T-helper 2 cell treated with Interferon-gamma antibody and Interleukin-4, amounts not matched to agents 5 μg/mL and 100 μg/mL, for 36 hours (primary cell): ENCODE measurements at regions not wholly inside any gene's neighbourhood (a gene's known extent, or its start where the extent isn't known, plus 50 kb on each side); places are given as distances from the start of the nearest gene placed in this dataset.

Experiments used
- DNase-seq: peaks from one replicate; pipeline ENCODE4 v3.0.0; 2021; ENCODE audit warnings: low spot score
- H3K27ac Mint-ChIP-seq: one replicate; pipeline ENCODE4 v1.8.0; 2021; ENCODE audit warnings: mild to moderate bottlenecking, mixed read lengths
- H3K27me3 Mint-ChIP-seq: one replicate; pipeline ENCODE4 v1.8.0; 2021; ENCODE audit warnings: low read depth, mixed read lengths
- H3K36me3 Mint-ChIP-seq: one replicate; pipeline ENCODE4 v1.8.0; 2021; ENCODE audit warnings: low read depth, mixed read lengths
- H3K4me1 Mint-ChIP-seq: one replicate; pipeline ENCODE4 v1.8.0; 2021; ENCODE audit warnings: low read depth, mixed read lengths
- H3K4me3 Mint-ChIP-seq: one replicate; pipeline ENCODE4 v1.8.0; 2022; ENCODE audit warnings: mild to moderate bottlenecking, moderate library complexity, mixed read lengths
- H3K9me3 Mint-ChIP-seq: one replicate; pipeline ENCODE4 v1.8.0; 2021; ENCODE audit warnings: mixed read lengths

- peaks cover 5% of the 10 kb centered on the region for H3K27me3 Mint-ChIP-seq
- no peaks in the 10 kb centered on the region for H3K4me1 Mint-ChIP-seq
- no peak for DNase-seq
- H3K9me3 Mint-ChIP-seq = no peaks in the 10 kb centered on the region
- no peak overlapping the region for H3K4me3 Mint-ChIP-seq
- no peak overlapping the region for H3K27ac Mint-ChIP-seq
- H3K36me3 Mint-ChIP-seq = no peaks in the 10 kb centered on the region
These were observed 262.1 kb downstream of the XXYLT1 start for GRCh38 chr3:195008816-195009215.

GRCh38 chr3:195009616-195010015 lies 261.3 kb downstream of the XXYLT1 start:
- H3K27ac Mint-ChIP-seq = no peak overlapping the region

GRCh38 chr3:195010551-195011100 lies 260.3 kb downstream of the XXYLT1 start:
- Mint-ChIP-seq H3K9me3 (no peaks in the 10 kb centered on the region), H3K27me3 (peaks cover 3% of the 10 kb centered on the region), H3K36me3 (no peaks in the 10 kb centered on the region), H3K4me3 (no peak overlapping the region), H3K4me1 (peaks cover 4% of the 10 kb centered on the region), H3K27ac (no peak overlapping the region)
- DNase-seq = no peak

More at GRCh38 chr3:195009616-195010015, 261.3 kb downstream of the XXYLT1 start:
- Mint-ChIP-seq H3K27me3 (peaks cover 3% of the 10 kb centered on the region), H3K9me3 (no peaks in the 10 kb centered on the region), H3K36me3 (no peaks in the 10 kb centered on the region), H3K4me3 (no peak overlapping the region), H3K4me1 (no peaks in the 10 kb centered on the region)
- DNase-seq = no peak

- Mint-ChIP-seq H3K4me3 (no peak overlapping the region), H3K27ac (no peak overlapping the region), H3K9me3 (no peaks in the 10 kb centered on the region), H3K27me3 (peaks cover 7% of the 10 kb centered on the region), H3K4me1 (peaks cover 4% of the 10 kb centered on the region), H3K36me3 (no peaks in the 10 kb centered on the region)
- DNase-seq = no peak
These were observed 259.6 kb downstream of the XXYLT1 start for GRCh38 chr3:195011231-195011834.

- no peak for DNase-seq
These were observed 258.9 kb downstream of the XXYLT1 start for GRCh38 chr3:195012100-195012499.

GRCh38 chr3:195012571-195012970 lies 258.4 kb downstream of the XXYLT1 start:
- Mint-ChIP-seq H3K27me3 (peaks cover 12% of the 10 kb centered on the region), H3K9me3 (no peaks in the 10 kb centered on the region), H3K27ac (no peak overlapping the region), H3K4me1 (peaks cover 4% of the 10 kb centered on the region), H3K4me3 (no peak overlapping the region), H3K36me3 (no peaks in the 10 kb centered on the region)
- DNase-seq = no peak

More at GRCh38 chr3:195012100-195012499, 258.9 kb downstream of the XXYLT1 start:
- peaks cover 4% of the 10 kb centered on the region for H3K4me1 Mint-ChIP-seq
- H3K27ac Mint-ChIP-seq = no peak overlapping the region
- H3K27me3 Mint-ChIP-seq = peaks cover 7% of the 10 kb centered on the region
- H3K4me3 Mint-ChIP-seq = no peak overlapping the region
- no peaks in the 10 kb centered on the region for H3K9me3 Mint-ChIP-seq
- H3K36me3 Mint-ChIP-seq = no peaks in the 10 kb centered on the region

- H3K27ac Mint-ChIP-seq = no peak overlapping the region
- peaks cover 16% of the 10 kb centered on the region for H3K27me3 Mint-ChIP-seq
- DNase-seq = no peak
- no peak overlapping the region for H3K4me3 Mint-ChIP-seq
- peaks cover 4% of the 10 kb centered on the region for H3K4me1 Mint-ChIP-seq
- H3K36me3 Mint-ChIP-seq = no peaks in the 10 kb centered on the region
- no peaks in the 10 kb centered on the region for H3K9me3 Mint-ChIP-seq
These were observed 257.3 kb downstream of the XXYLT1 start for GRCh38 chr3:195013411-195014361.

GRCh38 chr3:195015021-195015420 lies 255.9 kb downstream of the XXYLT1 start:
- H3K36me3 Mint-ChIP-seq = no peaks in the 10 kb centered on the region
- DNase-seq = no peak
- H3K27ac Mint-ChIP-seq = no peak overlapping the region
- no peaks in the 10 kb centered on the region for H3K9me3 Mint-ChIP-seq
- H3K4me1 Mint-ChIP-seq = peaks cover 4% of the 10 kb centered on the region
- H3K4me3 Mint-ChIP-seq = no peak overlapping the region
- H3K27me3 Mint-ChIP-seq = peaks cover 21% of the 10 kb centered on the region

- DNase-seq = no peak
- Mint-ChIP-seq H3K27me3 (peaks cover 24% of the 10 kb centered on the region), H3K4me3 (no peak overlapping the region)
These were observed 253.8 kb downstream of the XXYLT1 start for GRCh38 chr3:195017151-195017550.

More at GRCh38 chr3:195017151-195017550, 253.8 kb downstream of the XXYLT1 start:
- no peaks in the 10 kb centered on the region for H3K9me3 Mint-ChIP-seq
- peaks cover 4% of the 10 kb centered on the region for H3K4me1 Mint-ChIP-seq
- no peak overlapping the region for H3K27ac Mint-ChIP-seq
- H3K36me3 Mint-ChIP-seq = no peaks in the 10 kb centered on the region
